Transverse colon (tissue), 4 donors: ENCODE measurements at regions not wholly inside any gene's neighbourhood (a gene's known extent, or its start where the extent isn't known, plus 50 kb on each side); places are given as distances from the start of the nearest gene placed in this dataset.

Experiments
- DNase-seq: peaks from one replicate; pipeline ENCODE4 v3.0.0-alpha.2; 2019
- H3K27ac ChIP-seq, 4 donors: fragments of 200-600 bp; sonication (generic); 2 replicates each; pipeline ENCODE4 v1.5.1; 2016 to 2018; ENCODE audit warnings: inconsistent platforms in 4 of 4
- H3K27me3 ChIP-seq: fragments of 200-600 bp; sonication (generic); 2 replicates; pipeline ENCODE4 v1.5.1; 2017; ENCODE audit warnings: inconsistent platforms
- H3K36me3 ChIP-seq, 4 donors: fragments of 200-600 bp; sonication (generic); 2 replicates each; pipeline ENCODE4 v1.5.1; 2017 to 2019; ENCODE audit warnings: inconsistent platforms in 4 of 4
- H3K4me1 ChIP-seq, 4 donors: fragments of 200-600 bp; sonication (generic); 2 replicates each; pipeline ENCODE4 v1.5.1; 2017 to 2020; ENCODE audit warnings: inconsistent platforms in 4 of 4
- H3K4me3 ChIP-seq, 4 donors: fragments of 200-600 bp; sonication (generic); 1 replicate in 1 of 4; 2 replicates in 3 of 4; pipeline versions ENCODE4 v1.5.1 to v1.6.1; 2017 to 2019; ENCODE audit warnings: inconsistent platforms in 4 of 4
- H3K9me3 ChIP-seq, 2 donors: fragments of 200-600 bp; sonication (generic); 2 replicates each; pipeline ENCODE4 v1.5.1; 2017 to 2019; ENCODE audit warnings: inconsistent platforms in 2 of 2
- EP300 ChIP-seq: sonication (generic); formaldehyde crosslinking; IDR thresholded peaks from one replicate; pipeline ENCODE4 v1.6.1; 2017; ENCODE audit warnings: antibody characterized with exemption, low read depth
- POLR2A ChIP-seq: fragments of 450-650 bp; IDR thresholded peaks from one replicate; pipeline ENCODE4 v1.6.1; 2016; ENCODE audit warnings: antibody characterized with exemption, mild to moderate bottlenecking, moderate library complexity
- POLR2AphosphoS5 ChIP-seq, 3 donors: sonication (generic); formaldehyde crosslinking; IDR thresholded peaks; one replicate each; pipeline ENCODE4 v1.6.1; 2016; ENCODE audit warnings: antibody characterized with exemption in 3 of 3
- WGBS, 2 donors: methylation state at CpG; one replicate each; pipeline ENCODE4 v1.1.5; 2018; ENCODE audit warnings: low coverage in 1 of 2; 5-methylcytosine and 5-hydroxymethylcytosine counted together
- in situ Hi-C, 4 donors: fragments of 200-750 bp; cut with MboI; loops; one replicate each; pipeline versions ENCODE4 v1.15.0 to v1.15.1; 2017; ENCODE audit warnings: low sequenced_read_pairs in 3 of 4, low pct_ligation_motif_present in 1 of 4, low pct_unique_long_range_greater_than_20kb in 1 of 4
- intact Hi-C: fragments of 100-400 bp; cut with DNase I; formaldehyde crosslinking; loops from one replicate; pipeline ENCODE4 v1.15.1; 2023; ENCODE audit warnings: low total_unique reads
- TF ChIP-seq, protein P1 (sequence below), 5 experiments: fragments of 200-600 bp in 3 of 5; fragments of 450-650 bp in 2 of 5; sonication (generic) in 3 of 5; IDR thresholded peaks; 1 replicate in 2 of 5; 2 replicates in 3 of 5; pipeline ENCODE4 v1.5.1; 2016 to 2017; ENCODE audit warnings: antibody characterized with exemption in 5 of 5, inconsistent platforms in 3 of 5, mild to moderate bottlenecking in 2 of 5, moderate library complexity in 1 of 5

DNA sequence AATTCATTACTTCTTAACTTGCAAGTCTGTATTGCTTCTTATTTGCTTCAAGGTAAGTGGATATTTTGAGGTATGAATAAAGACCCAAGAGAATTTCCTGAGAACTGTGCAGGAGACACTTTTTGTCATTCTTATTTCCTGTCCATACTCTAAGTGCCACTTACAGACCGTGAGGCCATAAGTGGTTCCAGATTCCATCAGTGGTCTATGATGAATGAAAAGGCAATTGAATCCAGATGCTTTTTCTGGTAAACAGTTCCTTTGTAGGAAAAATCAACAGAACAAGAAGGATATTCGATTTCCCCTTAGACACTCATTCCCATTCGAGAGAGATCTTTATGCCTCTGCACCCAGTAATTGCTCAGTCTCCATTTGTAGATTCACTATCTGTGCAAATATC, 58.3 kb upstream of the PDE10A start:
- no peak for DNase-seq
- H3K4me3 ChIP-seq: no peak overlapping the region
- intact Hi-C loops: no loop called here
- no peaks in the 10 kb centered on the region for H3K4me1 ChIP-seq
- H3K27me3 ChIP-seq: peaks cover 6% of the 10 kb centered on the region
- 55 to 66% methylated on average over 3 of the region's 3 CpGs for WGBS, 2 donors
- H3K36me3 ChIP-seq: no peaks in the 10 kb centered on the region
- no peaks in the 10 kb centered on the region for H3K9me3 ChIP-seq
- TF ChIP-seq, protein P1, sequence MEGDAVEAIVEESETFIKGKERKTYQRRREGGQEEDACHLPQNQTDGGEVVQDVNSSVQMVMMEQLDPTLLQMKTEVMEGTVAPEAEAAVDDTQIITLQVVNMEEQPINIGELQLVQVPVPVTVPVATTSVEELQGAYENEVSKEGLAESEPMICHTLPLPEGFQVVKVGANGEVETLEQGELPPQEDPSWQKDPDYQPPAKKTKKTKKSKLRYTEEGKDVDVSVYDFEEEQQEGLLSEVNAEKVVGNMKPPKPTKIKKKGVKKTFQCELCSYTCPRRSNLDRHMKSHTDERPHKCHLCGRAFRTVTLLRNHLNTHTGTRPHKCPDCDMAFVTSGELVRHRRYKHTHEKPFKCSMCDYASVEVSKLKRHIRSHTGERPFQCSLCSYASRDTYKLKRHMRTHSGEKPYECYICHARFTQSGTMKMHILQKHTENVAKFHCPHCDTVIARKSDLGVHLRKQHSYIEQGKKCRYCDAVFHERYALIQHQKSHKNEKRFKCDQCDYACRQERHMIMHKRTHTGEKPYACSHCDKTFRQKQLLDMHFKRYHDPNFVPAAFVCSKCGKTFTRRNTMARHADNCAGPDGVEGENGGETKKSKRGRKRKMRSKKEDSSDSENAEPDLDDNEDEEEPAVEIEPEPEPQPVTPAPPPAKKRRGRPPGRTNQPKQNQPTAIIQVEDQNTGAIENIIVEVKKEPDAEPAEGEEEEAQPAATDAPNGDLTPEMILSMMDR (IDR thresholded peaks at IDR 0.05): no peak
- no peak for TF ChIP-seq POLR2A
- TF ChIP-seq EP300: no peak
- TF ChIP-seq POLR2AphosphoS5 (IDR thresholded peaks at IDR 0.05): no peak
- in situ Hi-C loops: no loop called here
- H3K27ac ChIP-seq: no peak overlapping the region

DNA sequence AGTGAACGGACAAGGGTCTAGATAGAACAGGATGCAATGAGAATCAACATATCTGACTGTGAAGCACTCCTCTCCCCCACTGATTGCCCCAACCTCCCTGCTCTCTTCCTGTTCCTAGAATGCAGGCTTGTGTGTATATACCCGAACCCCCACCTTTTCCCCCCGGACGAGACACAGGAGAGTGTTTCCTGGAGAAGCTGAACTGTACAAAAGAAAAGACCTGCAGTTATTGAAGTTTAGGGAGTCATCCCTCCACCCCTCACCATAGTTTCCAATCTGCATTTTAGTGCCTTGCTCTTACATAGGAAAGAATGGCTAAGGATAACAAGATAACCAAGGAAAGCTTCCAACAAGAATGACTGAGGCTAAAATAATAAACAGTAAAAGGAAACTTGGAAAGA, 55.5 kb upstream of the PDE10A start:
- H3K4me1 ChIP-seq: no peaks in the 10 kb centered on the region
- 38 to 47% methylated on average over 4 of the region's 4 CpGs for WGBS, 2 donors
- in situ Hi-C loops: no loop called here
- DNase-seq: no peak
- H3K27me3 ChIP-seq: peaks cover 6% of the 10 kb centered on the region
- no peak overlapping the region for H3K27ac ChIP-seq
- TF ChIP-seq POLR2AphosphoS5 (IDR thresholded peaks at IDR 0.05) (no peak), POLR2A (no peak), EP300 (no peak)
- TF ChIP-seq, protein P1 (IDR thresholded peaks at IDR 0.05): no peak
- H3K36me3 ChIP-seq: no peaks in the 10 kb centered on the region
- no peaks in the 10 kb centered on the region for H3K9me3 ChIP-seq
- no peak overlapping the region for H3K4me3 ChIP-seq
- intact Hi-C loops: no loop called here

DNA sequence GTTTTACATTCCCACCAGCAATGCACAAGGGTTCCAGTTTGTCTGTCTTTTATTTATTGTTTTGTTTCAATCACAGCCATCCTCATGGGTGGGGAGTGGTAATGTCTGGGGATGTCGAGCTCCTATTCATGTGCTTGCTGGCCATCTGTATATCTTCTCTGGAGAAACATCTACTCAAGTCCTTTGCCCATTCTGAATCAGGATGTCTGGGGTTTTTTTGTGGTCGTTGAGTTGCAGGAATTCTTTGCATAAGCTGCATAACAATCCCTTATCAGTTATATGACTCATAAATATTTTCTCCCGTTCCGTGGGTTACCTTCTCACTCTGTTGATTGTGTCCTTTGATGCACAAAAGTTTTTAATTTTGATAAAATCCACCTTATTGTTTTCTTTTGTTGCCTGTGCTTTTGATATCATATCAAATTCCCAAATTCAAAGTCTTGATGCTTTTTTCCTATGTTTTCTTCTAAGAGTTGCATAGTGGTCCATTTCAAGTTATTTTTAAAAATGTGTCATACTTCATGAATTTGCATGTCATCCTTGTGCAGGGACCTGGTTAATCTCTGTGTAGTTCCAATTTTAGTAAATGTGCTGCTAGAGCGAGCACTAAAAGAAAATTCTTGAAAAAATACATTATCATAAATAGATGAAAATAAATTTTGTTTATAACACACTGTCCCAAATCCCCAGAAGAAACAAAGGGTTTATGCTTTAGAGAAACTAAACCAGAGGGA, 54.9 kb upstream of the PDE10A start:
- Histone ChIP-seq H3K27me3 (peaks cover 6% of the 10 kb centered on the region), H3K4me3 (no peak overlapping the region), H3K9me3 (no peaks in the 10 kb centered on the region), H3K36me3 (no peaks in the 10 kb centered on the region), H3K27ac (no peak overlapping the region), H3K4me1 (no peaks in the 10 kb centered on the region)
- TF ChIP-seq POLR2A (no peak), POLR2AphosphoS5 (IDR thresholded peaks at IDR 0.05) (no peak), EP300 (no peak)
- TF ChIP-seq, protein P1 (IDR thresholded peaks at IDR 0.05): no peak
- no peak for DNase-seq
- in situ Hi-C loops (no loop called here), intact Hi-C loops (no loop called here)
- WGBS, 2 donors: 44 to 57% methylated on average over 4 of the region's 5 CpGs

DNA sequence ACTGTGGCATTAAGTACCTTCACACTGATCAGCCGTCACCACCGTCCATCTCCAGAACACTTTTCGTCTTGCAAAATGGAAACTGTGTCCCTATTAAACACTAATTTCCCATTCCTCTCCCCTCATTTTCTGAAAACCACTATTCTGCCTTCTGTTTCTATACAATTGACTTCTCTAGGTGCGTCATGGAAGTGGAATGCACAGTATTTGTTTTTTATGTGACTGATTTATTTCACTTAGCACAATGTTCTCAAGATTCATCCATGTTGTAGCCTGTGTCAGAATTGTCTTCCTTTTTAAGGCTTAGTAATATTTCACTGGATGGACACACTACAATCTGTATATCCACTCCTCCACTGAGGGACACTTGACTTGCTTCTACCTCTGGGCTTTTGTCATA, 53.8 kb upstream of the PDE10A start:
- Histone ChIP-seq H3K4me3 (no peak overlapping the region), H3K9me3 (no peaks in the 10 kb centered on the region), H3K36me3 (no peaks in the 10 kb centered on the region), H3K27ac (no peak overlapping the region), H3K4me1 (no peaks in the 10 kb centered on the region), H3K27me3 (peaks cover 6% of the 10 kb centered on the region)
- DNase-seq: no peak
- WGBS, 2 donors: 85 to 93% methylated on average over 4 of the region's 4 CpGs
- no peak for TF ChIP-seq EP300
- TF ChIP-seq, protein P1 (IDR thresholded peaks at IDR 0.05): no peak
- no peak for TF ChIP-seq POLR2AphosphoS5 (IDR thresholded peaks at IDR 0.05)
- no peak for TF ChIP-seq POLR2A
- in situ Hi-C loops: no loop called here
- intact Hi-C loops: no loop called here
